ENCODE measurements at regions not wholly inside any gene's neighbourhood (a gene's known extent, or its start where the extent isn't known, plus 50 kb on each side); places are given as distances from the start of the nearest gene placed in this dataset.

DNA sequence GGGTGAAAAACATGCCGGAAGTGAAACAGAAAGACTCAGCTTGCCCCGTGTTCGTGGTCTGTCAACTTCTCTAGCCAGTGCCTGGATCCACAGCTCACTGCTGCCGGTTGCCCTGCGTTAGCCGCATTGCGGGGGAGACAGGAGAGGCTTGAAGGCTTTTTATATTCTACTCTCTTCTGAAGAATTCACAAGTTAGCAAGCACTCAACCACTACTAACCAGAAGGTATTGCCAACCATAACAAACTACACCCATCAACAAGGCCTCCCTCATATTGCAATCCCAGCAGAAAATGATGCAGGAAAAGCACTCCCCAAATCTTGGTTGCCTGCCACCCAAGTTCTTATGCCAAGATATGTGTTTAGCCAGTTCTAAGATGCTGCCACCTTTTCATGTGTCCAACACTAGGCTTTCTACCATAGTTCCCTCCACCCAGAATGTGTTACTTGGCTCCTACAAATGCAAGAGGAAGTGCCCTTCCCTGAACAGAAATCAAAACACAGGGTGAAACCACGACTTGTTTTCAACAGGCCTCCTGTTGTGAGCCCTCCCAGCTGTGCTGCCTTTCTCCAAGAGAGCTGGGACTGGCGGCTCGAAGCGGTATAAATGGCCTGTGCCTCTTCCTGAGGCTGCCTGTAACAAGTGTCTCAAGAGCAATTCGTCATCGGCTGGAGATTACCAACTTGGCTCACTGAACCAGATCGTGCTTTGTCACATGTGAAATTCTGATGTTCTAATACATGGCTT is 129.0 kb downstream of the SNX18 start:
- H3K4me3 ChIP-seq (ENCODE audit: low read length): no peak overlapping the region
- H3K9me3 ChIP-seq (ENCODE audit: low read length): no peaks in the 10 kb centered on the region
- H3K4me1 ChIP-seq (ENCODE audit: insufficient read depth, low read length): peaks cover 8% of the 10 kb centered on the region
- no peaks in the 10 kb centered on the region for H3K36me3 ChIP-seq (ENCODE audit: insufficient read depth, low read length)
- H3K27me3 ChIP-seq (ENCODE audit: insufficient read depth, low read length): no peaks in the 10 kb centered on the region
- no peak overlapping the region for H2AFZ ChIP-seq (ENCODE audit: low read depth, low read length)

DNA sequence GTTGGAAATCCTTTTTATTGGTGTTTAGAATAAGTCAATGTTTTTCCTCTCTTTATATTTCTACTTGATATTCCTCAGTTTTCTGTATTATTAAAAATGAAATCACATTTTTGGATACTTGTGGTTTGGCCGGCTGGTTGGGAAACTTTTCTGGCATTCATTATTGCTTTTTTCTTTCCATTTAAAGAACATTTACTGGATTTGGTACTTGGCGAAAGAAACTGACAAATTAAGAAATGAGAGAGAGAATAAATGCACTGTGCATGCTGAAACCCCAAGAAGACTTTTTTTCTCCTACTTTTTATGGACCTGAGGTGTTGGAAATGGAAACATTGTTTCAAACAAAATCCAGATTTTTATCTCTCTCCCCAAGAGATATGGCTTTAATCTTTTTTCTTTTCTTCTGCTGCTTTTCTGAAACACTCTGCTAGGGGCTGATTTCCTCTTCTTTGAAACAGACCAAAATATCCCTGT is 128.4 kb downstream of the SNX18 start:
- no peaks in the 10 kb centered on the region for H3K27me3 ChIP-seq (ENCODE audit: insufficient read depth, low read length)

DNA sequence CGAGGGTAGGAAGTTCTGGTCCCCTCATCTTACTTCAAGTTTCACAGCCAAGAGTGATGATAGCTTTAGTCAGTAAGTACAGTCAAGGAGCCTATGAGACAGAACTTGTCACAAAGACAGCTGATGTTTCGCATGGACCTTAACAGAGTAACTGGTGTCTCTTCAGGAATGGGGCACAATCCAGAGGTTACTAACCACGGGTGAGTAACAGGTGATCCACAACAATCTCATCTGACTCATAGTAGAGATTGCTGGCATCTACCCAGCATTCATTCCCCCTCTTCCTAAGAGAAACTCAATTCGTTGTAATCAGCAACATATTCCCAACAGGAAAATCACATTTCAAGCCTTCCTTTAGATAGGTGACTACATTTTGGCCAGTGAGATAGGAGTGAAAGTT is 126.7 kb downstream of the SNX18 start:
- Histone ChIP-seq H3K27me3 (ENCODE audit: insufficient read depth, low read length) (no peaks in the 10 kb centered on the region), H2AFZ (ENCODE audit: low read depth, low read length) (no peak overlapping the region), H3K36me3 (ENCODE audit: insufficient read depth, low read length) (no peaks in the 10 kb centered on the region), H3K4me1 (ENCODE audit: insufficient read depth, low read length) (peaks cover 8% of the 10 kb centered on the region), H3K4me3 (ENCODE audit: low read length) (no peak overlapping the region), H3K9me3 (ENCODE audit: low read length) (no peaks in the 10 kb centered on the region)

More for the DNA sequence above, 128.4 kb downstream of the SNX18 start:
- Histone ChIP-seq H3K36me3 (ENCODE audit: insufficient read depth, low read length) (no peaks in the 10 kb centered on the region), H3K4me3 (ENCODE audit: low read length) (no peak overlapping the region), H3K4me1 (ENCODE audit: insufficient read depth, low read length) (peaks cover 8% of the 10 kb centered on the region), H3K9me3 (ENCODE audit: low read length) (no peaks in the 10 kb centered on the region), H2AFZ (ENCODE audit: low read depth, low read length) (no peak overlapping the region)

DNA sequence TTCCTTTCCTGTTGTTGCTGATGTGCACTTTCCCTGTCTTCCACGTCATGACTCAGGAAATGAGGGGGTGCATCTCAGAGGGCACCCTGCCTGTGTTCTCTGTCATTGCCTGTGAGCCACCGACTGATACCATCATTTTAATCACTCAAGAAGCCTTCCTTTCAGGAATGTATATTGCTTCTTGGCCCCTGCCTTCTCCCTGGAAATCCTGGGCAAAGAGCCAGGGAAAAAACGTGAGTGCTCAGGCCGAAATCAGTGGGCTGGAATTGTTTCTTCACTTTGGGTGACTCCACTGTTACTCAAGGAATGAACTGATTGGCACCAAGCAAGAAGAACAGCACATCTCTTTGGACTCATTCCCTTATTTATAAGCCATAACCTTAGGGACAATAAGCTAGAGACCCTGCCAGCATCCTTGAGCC is 126.1 kb downstream of the SNX18 start:
- H3K4me1 ChIP-seq (ENCODE audit: insufficient read depth, low read length): peaks cover 8% of the 10 kb centered on the region
- no peaks in the 10 kb centered on the region for H3K9me3 ChIP-seq (ENCODE audit: low read length)
- no peak overlapping the region for H2AFZ ChIP-seq (ENCODE audit: low read depth, low read length)
- H3K27me3 ChIP-seq (ENCODE audit: insufficient read depth, low read length): no peaks in the 10 kb centered on the region
- H3K4me3 ChIP-seq (ENCODE audit: low read length): no peak overlapping the region
- no peaks in the 10 kb centered on the region for H3K36me3 ChIP-seq (ENCODE audit: insufficient read depth, low read length)

DNA sequence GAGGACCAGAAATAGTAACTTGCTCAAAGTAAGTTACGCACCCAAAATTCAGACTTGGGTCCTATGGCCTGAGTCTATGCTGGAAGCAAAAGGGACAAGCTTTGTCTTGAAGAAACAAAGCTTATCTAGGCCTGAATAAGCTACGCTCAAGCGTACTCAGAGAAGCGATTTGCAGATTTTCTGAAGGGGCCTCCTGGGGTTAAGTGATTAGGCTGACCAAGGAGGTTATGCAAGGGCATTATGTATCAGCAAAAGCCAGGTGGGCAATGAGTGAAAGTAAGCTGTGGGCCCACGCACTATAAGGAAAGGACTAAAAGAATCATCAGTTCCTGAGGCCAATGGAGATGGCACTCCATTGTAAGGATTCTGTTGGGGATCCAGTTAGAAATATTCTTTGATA is 122.1 kb downstream of the SNX18 start:
- H3K4me3 ChIP-seq (ENCODE audit: low read length): no peak overlapping the region
- H3K4me1 ChIP-seq (ENCODE audit: insufficient read depth, low read length): peaks cover 6% of the 10 kb centered on the region
- H2AFZ ChIP-seq (ENCODE audit: low read depth, low read length): no peak overlapping the region
- H3K27me3 ChIP-seq (ENCODE audit: insufficient read depth, low read length): no peaks in the 10 kb centered on the region
- no peaks in the 10 kb centered on the region for H3K9me3 ChIP-seq (ENCODE audit: low read length)
- H3K36me3 ChIP-seq (ENCODE audit: insufficient read depth, low read length): no peaks in the 10 kb centered on the region

DNA sequence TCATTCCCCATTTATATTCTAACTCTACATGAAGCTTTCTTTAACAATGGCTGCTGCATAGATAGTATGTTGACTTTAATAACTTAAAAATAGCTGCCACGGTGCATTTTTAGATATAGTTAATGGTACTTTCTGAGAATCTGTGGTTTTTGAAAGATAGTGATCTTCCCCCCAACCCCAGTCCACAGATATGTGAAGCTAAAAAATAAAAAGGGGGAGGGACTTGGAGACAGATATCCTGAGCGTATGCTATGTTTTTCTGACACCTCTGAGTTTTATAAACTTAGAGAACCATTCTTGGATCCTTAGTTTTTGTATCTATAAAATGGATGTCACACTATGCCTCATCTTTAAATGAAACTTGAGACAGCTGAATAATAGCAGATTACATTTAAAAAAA is 120.5 kb downstream of the SNX18 start:
- no peak overlapping the region for H3K4me3 ChIP-seq (ENCODE audit: low read length)
- H3K4me1 ChIP-seq (ENCODE audit: insufficient read depth, low read length): peaks cover 6% of the 10 kb centered on the region
- H3K27me3 ChIP-seq (ENCODE audit: insufficient read depth, low read length): no peaks in the 10 kb centered on the region
- H2AFZ ChIP-seq (ENCODE audit: low read depth, low read length): no peak overlapping the region
- no peaks in the 10 kb centered on the region for H3K9me3 ChIP-seq (ENCODE audit: low read length)
- no peaks in the 10 kb centered on the region for H3K36me3 ChIP-seq (ENCODE audit: insufficient read depth, low read length)

DNA sequence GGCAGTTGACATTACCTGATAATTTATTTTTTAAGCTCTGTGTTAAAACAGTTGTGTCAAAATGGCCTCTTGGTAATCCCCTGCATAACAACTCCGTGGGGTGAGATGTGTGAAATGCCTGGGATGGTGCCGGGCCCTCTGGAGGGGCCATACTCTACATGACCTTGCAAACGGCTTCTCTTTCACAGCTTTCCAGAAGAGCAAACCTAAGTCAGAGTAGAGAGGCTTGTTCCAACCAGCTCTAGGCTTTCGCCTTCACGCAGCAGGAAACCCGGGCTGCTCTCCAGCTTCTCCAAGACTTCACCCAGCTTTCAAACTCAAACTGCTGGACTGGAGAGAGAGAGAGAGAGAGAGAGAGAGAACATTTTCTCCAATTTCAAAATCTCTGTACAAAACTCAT is 120.1 kb downstream of the SNX18 start:
- Histone ChIP-seq H3K9me3 (ENCODE audit: low read length) (no peaks in the 10 kb centered on the region), H3K4me3 (ENCODE audit: low read length) (no peak overlapping the region), H3K27me3 (ENCODE audit: insufficient read depth, low read length) (no peaks in the 10 kb centered on the region)

DNA sequence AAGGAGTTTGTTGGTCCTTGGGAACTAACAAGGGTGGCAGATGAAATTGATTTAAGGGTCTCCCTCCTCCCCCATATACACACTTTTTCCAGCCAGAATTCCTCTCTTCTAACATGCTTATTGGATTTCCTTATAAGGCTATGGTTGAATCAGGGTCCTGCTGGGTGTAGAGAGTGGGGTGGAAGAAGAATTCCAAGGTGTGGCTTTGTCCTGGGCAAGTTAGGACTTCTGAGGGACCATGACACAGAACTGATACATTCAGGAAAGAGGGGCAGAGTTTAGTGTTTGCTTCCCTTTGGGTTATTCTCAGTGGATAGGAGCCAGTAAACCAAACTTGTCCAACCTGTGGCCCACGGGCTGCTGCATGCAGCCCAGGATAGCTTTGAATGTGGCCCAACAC is 116.5 kb downstream of the SNX18 start:
- no peaks in the 10 kb centered on the region for H3K27me3 ChIP-seq (ENCODE audit: insufficient read depth, low read length)
- H3K4me3 ChIP-seq (ENCODE audit: low read length): no peak overlapping the region
- no peaks in the 10 kb centered on the region for H3K36me3 ChIP-seq (ENCODE audit: insufficient read depth, low read length)
- H2AFZ ChIP-seq (ENCODE audit: low read depth, low read length): no peak overlapping the region
- H3K4me1 ChIP-seq (ENCODE audit: insufficient read depth, low read length): no peaks in the 10 kb centered on the region
- H3K9me3 ChIP-seq (ENCODE audit: low read length): no peaks in the 10 kb centered on the region

More for the DNA sequence above, 120.1 kb downstream of the SNX18 start:
- Histone ChIP-seq H3K4me1 (ENCODE audit: insufficient read depth, low read length) (peaks cover 4% of the 10 kb centered on the region), H2AFZ (ENCODE audit: low read depth, low read length) (no peak overlapping the region), H3K36me3 (ENCODE audit: insufficient read depth, low read length) (no peaks in the 10 kb centered on the region)

DNA sequence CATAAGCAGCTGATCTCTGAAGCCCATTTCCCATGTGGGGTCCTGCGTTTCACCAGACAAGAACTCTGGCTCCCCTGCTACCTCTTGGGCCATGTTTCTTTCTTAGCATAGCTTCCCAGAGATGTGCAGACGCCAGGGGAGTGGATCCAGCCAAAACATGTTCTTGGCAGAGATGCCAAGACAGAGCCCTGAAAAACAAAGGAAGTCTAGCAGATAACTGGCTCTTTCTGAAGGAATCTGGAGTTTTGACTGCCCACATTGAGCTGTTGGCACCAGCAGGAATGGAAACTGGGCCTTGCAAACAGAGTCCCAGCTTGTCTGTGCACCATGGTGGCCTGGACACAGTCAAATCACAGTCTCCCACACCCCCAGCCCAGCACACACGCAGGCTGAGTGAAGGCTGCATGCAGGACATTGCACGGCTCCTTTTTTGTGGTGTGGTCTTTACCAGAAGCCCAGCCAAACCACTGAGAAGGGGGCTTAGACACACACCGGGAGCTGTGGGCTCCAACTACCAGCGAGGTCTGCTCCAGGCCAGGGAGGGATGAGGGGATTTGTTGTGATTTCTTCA is 114.7 kb downstream of the SNX18 start:
- H3K27me3 ChIP-seq (ENCODE audit: insufficient read depth, low read length): no peaks in the 10 kb centered on the region
- no peaks in the 10 kb centered on the region for H3K4me1 ChIP-seq (ENCODE audit: insufficient read depth, low read length)
- no peaks in the 10 kb centered on the region for H3K36me3 ChIP-seq (ENCODE audit: insufficient read depth, low read length)
- no peak overlapping the region for H3K4me3 ChIP-seq (ENCODE audit: low read length)
- no peaks in the 10 kb centered on the region for H3K9me3 ChIP-seq (ENCODE audit: low read length)
- no peak overlapping the region for H2AFZ ChIP-seq (ENCODE audit: low read depth, low read length)

DNA sequence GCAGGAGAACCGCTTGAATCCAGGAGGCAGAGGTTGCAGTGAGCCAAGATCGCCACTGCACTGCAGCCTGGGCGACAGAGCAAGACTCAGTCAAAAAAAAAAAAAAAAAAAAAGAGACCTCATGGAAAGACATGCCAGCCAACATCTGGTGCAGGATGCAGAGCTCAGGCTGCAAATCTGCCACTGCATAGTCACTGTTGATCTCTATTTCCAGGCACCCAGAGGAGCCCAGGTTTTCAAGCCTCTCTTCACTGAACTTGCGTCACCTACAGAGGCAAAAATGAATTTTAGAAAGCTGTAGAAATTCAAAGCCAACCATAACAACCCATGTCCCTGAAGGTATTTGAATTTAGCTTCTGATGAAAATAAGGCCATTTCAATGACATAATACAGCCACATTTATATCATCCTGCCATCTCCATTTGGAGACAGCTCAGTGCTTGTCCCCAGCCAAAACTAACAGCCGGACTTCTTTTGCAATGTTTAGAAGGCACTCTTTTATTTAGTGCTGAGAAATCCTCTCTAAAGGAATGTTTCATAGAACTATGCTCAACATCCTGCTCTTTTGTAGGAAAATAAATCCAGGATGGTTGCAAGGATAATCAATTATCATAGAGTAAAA is 113.3 kb downstream of the SNX18 start:
- Histone ChIP-seq H3K27me3 (ENCODE audit: insufficient read depth, low read length) (no peaks in the 10 kb centered on the region), H3K4me1 (ENCODE audit: insufficient read depth, low read length) (no peaks in the 10 kb centered on the region), H3K36me3 (ENCODE audit: insufficient read depth, low read length) (no peaks in the 10 kb centered on the region), H3K4me3 (ENCODE audit: low read length) (no peak overlapping the region), H3K9me3 (ENCODE audit: low read length) (no peaks in the 10 kb centered on the region), H2AFZ (ENCODE audit: low read depth, low read length) (no peak overlapping the region)

DNA sequence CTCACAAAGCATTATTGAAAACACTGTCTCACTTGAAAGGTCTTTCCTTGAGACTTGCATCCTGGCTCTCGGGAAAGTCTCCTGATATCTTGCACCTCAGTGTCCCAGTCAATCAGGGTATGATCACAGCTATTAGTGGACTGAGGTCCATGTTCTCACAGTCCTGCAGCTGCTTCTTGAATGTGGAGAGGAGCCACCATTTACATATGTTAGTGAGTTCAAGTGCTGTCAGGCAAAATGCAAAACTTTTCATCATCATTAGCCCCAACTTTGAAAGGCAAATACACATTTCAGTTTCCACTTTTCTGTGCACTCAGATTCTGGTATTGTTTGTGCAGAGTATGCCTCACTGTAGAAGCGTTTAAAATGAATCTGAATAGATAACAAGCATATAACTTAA is 111.6 kb downstream of the SNX18 start:
- Histone ChIP-seq H3K27me3 (ENCODE audit: insufficient read depth, low read length) (no peaks in the 10 kb centered on the region), H2AFZ (ENCODE audit: low read depth, low read length) (no peak overlapping the region), H3K9me3 (ENCODE audit: low read length) (no peaks in the 10 kb centered on the region), H3K36me3 (ENCODE audit: insufficient read depth, low read length) (no peaks in the 10 kb centered on the region), H3K4me3 (ENCODE audit: low read length) (no peak overlapping the region), H3K4me1 (ENCODE audit: insufficient read depth, low read length) (no peaks in the 10 kb centered on the region)

DNA sequence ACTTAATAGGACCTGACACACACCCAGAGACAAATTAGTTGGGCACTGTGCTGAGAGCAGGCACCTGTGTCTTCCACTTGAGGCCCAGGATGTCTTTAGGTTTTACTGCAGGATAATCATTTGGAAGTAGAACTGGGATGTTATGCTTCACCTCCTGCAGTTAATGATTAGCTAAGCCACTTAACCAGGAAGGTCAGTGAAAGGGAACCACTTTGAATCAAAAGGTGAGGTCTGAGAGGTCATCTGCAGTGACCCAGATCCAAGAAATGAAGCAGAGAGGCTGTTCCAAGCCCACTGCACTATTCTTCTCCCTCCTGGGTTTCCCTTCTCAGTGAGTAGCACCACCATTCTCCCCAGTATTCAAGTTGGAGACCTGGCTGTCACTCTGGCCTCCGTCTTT is 110.5 kb downstream of the SNX18 start:
- no peak overlapping the region for H3K4me3 ChIP-seq (ENCODE audit: low read length)
- H3K36me3 ChIP-seq (ENCODE audit: insufficient read depth, low read length): no peaks in the 10 kb centered on the region
- H3K9me3 ChIP-seq (ENCODE audit: low read length): peaks cover 3% of the 10 kb centered on the region
- no peaks in the 10 kb centered on the region for H3K4me1 ChIP-seq (ENCODE audit: insufficient read depth, low read length)
- H3K27me3 ChIP-seq (ENCODE audit: insufficient read depth, low read length): no peaks in the 10 kb centered on the region
- no peak overlapping the region for H2AFZ ChIP-seq (ENCODE audit: low read depth, low read length)

DNA sequence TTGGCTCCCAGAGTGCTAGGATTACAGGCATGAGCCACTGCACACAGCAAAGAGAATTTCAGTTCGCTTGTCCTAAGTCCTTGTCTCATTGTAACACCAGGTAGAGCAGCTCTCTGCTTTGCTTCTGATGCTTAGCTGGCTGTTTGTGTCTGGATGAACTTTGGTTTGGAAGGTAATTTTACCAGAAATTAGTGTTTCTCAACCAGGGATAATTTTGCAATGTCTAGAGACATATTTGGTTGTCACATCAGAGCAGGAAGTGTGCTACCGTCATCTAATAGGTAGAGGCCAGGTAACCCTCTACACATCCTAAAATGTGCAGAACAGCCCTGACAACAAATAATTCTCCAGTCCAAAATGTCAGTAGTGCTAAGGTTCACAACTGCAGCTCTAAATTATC is 108.8 kb downstream of the SNX18 start:
- no peak overlapping the region for H3K4me3 ChIP-seq (ENCODE audit: low read length)
- peaks cover 4% of the 10 kb centered on the region for H3K9me3 ChIP-seq (ENCODE audit: low read length)
- no peak overlapping the region for H2AFZ ChIP-seq (ENCODE audit: low read depth, low read length)
- no peaks in the 10 kb centered on the region for H3K4me1 ChIP-seq (ENCODE audit: insufficient read depth, low read length)
- no peaks in the 10 kb centered on the region for H3K36me3 ChIP-seq (ENCODE audit: insufficient read depth, low read length)
- no peaks in the 10 kb centered on the region for H3K27me3 ChIP-seq (ENCODE audit: insufficient read depth, low read length)
